Cardiac fibroblast (primary cell): ENCODE measurements at regions not wholly inside any gene's neighbourhood (a gene's known extent, or its start where the extent isn't known, plus 50 kb on each side); places are given as distances from the start of the nearest gene placed in this dataset.

Source experiments
- DNase-seq, 2 donors: peaks; one replicate each; pipeline versions ENCODE4 v3.0.0 to v3.0.0-alpha.2; 2010; ENCODE audit warnings: low read depth in 2 of 2
- H3K4me3 ChIP-seq, 2 donors: replicated peaks in 1 of 2; 1 replicate in 1 of 2; 2 replicates in 1 of 2; pipeline ENCODE4 v1.5.1; 2011; ENCODE audit warnings: low read depth in 2 of 2, low read length in 2 of 2, mild to moderate bottlenecking in 2 of 2, moderate library complexity in 1 of 2
- TF ChIP-seq, protein P1 (sequence below): IDR thresholded peaks from one replicate; pipeline ENCODE4 v1.5.1; 2011; ENCODE audit warnings: low read depth, mild to moderate bottlenecking, low read length, inconsistent platforms

DNA sequence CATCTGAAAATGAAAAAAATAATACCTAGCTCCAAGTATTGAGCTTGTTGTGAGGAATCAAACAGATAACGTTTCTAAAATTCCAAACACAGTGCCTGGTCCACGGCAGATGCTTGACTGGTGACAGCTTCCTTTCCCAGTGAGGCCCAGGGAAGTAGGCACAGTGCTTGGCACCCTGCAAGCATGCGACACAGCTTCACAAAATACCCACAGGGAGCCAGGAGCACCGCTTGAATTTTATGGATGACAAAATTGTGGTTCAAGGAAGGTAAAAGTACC lies 205.1 kb upstream of the TNP1 start:
- peak in 1 of 2 donors; percentile 27 for DNase-seq
- TF ChIP-seq, protein P1, sequence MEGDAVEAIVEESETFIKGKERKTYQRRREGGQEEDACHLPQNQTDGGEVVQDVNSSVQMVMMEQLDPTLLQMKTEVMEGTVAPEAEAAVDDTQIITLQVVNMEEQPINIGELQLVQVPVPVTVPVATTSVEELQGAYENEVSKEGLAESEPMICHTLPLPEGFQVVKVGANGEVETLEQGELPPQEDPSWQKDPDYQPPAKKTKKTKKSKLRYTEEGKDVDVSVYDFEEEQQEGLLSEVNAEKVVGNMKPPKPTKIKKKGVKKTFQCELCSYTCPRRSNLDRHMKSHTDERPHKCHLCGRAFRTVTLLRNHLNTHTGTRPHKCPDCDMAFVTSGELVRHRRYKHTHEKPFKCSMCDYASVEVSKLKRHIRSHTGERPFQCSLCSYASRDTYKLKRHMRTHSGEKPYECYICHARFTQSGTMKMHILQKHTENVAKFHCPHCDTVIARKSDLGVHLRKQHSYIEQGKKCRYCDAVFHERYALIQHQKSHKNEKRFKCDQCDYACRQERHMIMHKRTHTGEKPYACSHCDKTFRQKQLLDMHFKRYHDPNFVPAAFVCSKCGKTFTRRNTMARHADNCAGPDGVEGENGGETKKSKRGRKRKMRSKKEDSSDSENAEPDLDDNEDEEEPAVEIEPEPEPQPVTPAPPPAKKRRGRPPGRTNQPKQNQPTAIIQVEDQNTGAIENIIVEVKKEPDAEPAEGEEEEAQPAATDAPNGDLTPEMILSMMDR = no peak
- H3K4me3 ChIP-seq = no peak overlapping the region

DNA sequence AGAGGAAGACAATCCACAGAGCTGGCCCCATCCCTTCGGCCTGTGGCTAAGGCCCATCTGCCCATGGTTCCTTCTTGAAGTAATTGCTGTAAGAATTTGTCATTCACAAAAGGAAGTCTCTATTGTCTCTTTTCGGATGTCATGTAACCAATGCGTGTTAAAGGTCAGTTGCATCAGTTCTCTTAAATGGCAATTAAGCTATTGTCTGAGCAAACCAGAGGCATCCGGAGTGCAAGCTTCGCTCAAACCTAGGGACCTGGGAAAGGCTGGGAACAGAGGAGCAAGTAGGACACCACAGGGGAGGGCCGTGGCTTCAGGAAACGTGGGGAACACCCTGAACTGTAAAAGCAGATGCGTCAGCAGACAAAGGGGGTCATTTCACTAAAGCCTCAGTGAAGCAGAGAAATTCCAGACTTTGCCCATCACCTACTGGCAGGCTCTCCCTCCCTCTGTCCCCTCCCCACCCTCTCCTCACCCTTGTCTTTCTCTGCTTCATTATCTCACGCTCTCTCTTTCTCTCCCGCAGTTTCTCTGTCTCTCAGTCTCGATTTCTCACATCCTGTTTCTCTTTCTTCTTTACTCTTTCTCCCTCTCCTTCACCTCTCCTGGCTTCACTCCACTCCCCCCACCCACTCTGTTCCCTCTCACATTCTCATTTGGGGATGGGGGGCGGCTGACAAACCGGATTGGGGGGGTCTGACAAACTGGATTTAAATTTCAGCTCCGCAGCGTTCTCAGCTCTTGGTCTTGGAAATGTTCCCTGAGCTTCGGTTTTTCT lies 204.6 kb upstream of the TNP1 start:
- no peak overlapping the region for H3K4me3 ChIP-seq
- peak; percentile 69 to 90 for DNase-seq
- TF ChIP-seq, protein P1 = no peak

DNA sequence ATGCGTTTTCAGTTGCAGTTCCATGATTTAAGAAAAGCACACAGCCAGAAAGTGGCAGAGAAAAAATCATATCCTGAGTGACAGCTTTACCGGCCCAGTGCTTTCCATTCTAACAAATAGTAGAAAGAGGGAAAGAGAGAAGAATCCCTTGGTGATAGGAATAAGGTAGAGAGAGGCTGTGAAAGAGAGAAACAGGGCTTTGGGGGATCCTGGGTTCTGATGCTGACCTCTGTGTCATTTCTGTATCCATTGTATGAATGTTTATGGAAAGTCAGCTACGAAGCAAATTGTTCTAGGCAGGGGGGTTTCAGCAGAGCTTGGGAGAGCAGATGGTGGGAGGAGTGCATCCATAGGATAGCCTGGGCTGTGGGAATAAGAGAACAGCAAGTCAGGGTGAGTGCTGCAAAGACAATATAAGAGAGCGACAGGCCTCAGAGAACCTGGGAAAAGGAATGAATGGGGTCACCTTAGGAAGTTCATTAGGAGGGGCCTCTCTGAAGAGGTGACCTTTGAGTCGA lies 203.4 kb upstream of the TNP1 start:
- TF ChIP-seq, protein P1 = no peak
- no peak for DNase-seq

DNA sequence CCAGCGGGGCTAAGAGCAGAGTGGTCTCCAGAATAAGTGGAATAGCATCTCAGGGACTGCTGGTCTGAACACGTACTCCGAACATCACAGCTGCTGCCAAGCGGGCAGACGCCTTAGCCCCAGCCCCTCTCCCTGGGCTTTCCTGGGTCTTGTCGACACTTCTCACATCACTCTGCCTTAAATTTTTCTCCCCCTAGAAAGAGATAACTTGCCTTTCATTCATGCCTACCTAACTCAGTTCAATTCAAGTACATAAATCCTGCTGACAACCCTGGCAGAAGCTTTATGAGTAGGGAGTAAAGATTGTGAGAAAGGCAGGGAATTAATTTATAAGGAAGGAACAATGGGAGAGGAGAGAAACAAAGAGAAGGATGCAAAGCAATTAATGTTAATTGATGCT lies 202.9 kb upstream of the TNP1 start:
- TF ChIP-seq, protein P1 = no peak
- DNase-seq = no peak
- H3K4me3 ChIP-seq = no peak overlapping the region

More for the DNA sequence above, 203.4 kb upstream of the TNP1 start:
- H3K4me3 ChIP-seq = no peak overlapping the region

DNA sequence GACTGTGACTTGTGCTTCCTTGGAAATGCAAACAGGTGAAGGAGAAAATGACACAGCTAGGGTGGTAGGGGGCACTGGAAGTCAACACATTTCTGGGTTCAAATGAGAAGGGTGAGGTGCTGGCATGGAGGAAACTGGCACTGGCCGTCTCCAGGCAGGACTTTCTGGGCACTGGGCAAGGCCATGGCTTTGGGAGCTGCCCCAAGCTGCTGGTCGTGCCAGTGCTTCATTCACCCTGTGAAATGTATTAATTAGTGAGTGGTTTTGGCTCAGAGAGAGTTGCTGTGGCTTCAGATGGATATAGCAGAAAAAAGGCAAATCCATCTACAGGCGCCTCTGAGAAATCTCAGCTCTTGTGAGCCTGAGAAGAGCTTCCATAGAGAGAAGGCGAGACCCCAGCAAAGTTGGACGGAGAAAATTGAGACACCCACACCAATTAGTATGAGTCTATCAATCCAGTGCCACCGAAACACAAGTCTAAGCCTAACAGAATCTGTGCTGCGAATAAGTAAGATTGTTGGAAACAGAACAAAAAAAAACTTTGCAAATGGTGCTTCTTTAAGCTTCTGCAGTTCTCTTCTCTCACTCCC lies 202.1 kb upstream of the TNP1 start:
- TF ChIP-seq, protein P1 = no peak
- no peak overlapping the region for H3K4me3 ChIP-seq
- no peak for DNase-seq

DNA sequence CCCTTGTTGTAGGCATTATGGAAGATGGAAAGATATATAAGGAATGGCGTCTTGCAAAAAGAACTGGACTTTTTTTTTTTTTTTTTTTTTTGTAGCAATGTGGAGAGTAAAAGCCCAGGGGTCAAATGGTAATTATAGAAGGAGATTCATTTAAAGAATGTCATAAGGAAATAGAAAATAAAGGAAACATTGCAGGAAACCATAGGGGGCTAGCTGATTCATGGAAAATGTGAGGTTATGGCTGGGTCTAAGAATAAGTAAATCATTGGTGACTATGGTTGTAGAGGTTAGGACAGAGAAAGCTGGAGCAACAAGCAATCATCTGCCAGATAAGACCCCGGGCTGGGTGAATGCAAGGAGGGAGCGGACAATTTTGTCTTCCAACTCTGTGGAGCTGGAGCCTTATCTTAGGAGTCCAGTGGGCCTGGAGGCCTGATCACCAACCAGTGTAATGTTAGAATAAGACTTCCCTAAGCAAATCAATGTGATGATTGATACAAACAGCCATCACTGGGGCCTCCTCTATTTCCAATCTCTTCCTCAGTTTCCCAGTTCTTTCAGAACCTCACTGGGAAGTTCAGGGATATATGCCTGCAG lies 201.2 kb upstream of the TNP1 start:
- no peak for DNase-seq
- TF ChIP-seq, protein P1 = no peak
- H3K4me3 ChIP-seq = no peak overlapping the region
